Endothelial cell of umbilical vein (primary cell): ENCODE measurements at regions not wholly inside any gene's neighbourhood (a gene's known extent, or its start where the extent isn't known, plus 50 kb on each side); places are given as distances from the start of the nearest gene placed in this dataset.

Source experiments
- BruUV-seq: library from RNA; stranded (reverse); fragments of 400-500 nt; replicated peaks from 2 replicates; lab custom pipeline; 2021; lab: Mats Ljungman, UMichigan
- CTCF ChIA-PET: fragments of 300-600, 350-600 bp; sonication (Branson Sonifier 250); formaldehyde crosslinking; loops from one replicate; lab custom pipeline; 2021; ENCODE audit warnings: antibody characterized with exemption, inconsistent platforms; lab: Charles Lee
- POLR2A ChIA-PET: fragments of 300-600, 350-600 bp; sonication (Branson Sonifier 250); formaldehyde crosslinking; loops from one replicate; lab custom pipeline; 2021; ENCODE audit warnings: antibody characterized with exemption, inconsistent platforms; lab: Charles Lee
- DNase-seq: peaks from one replicate; pipeline ENCODE4 v3.0.0-alpha.2; 2011; ENCODE audit warnings: low read depth, low spot score
- FAIRE-seq: peaks from 2 replicates; lab custom pipeline; 2011; peaks lifted over from hg19 to GRCh38; lab: Jason Lieb, UNC
- H2AFZ ChIP-seq: 2 replicates; pipeline ENCODE4 v1.6.0; 2012; ENCODE audit warnings: low read depth, low read length, control low read depth, inconsistent platforms
- H3K27ac ChIP-seq: 2 replicates; pipeline ENCODE4 v1.5.1; 2011; ENCODE audit warnings: low read depth, mild to moderate bottlenecking, control low read depth, low read length, moderate library complexity; ENCODE audit not compliant: insufficient read depth
- H3K27me3 ChIP-seq, 2 experiments: 2 replicates each; pipeline versions ENCODE4 v1.6.0 to v1.6.1; 2011; ENCODE audit warnings: low read length in 2 of 2, mixed read lengths in 1 of 2; ENCODE audit not compliant: control insufficient read depth in 2 of 2, insufficient read depth in 2 of 2
- H3K36me3 ChIP-seq, 2 experiments: 2 replicates in 1 of 2; 3 replicates in 1 of 2; pipeline ENCODE4 v1.5.1; 2011; ENCODE audit warnings: low read length in 2 of 2, mild to moderate bottlenecking in 1 of 2, moderate library complexity in 1 of 2; ENCODE audit not compliant: control insufficient read depth in 2 of 2, insufficient read depth in 2 of 2; ENCODE audit errors: extremely low read depth in 1 of 2
- H3K4me1 ChIP-seq: 3 replicates; pipeline ENCODE4 v1.5.1; 2011; ENCODE audit warnings: mild to moderate bottlenecking, low read length; ENCODE audit not compliant: control insufficient read depth, insufficient read depth; ENCODE audit errors: extremely low read depth
- H3K4me2 ChIP-seq: 2 replicates; pipeline ENCODE4 v1.6.1; 2011; ENCODE audit warnings: low read length, control low read depth, mixed read lengths; ENCODE audit not compliant: insufficient read depth
- H3K4me3 ChIP-seq, 3 experiments: fragments of 200-600 bp in 1 of 3; sonication (generic), shearing (Covaris generic) in 1 of 3; replicated peaks in 1 of 3; 2 replicates each; pipeline ENCODE4 v1.5.1; 2011 to 2016; ENCODE audit warnings: control low read depth in 3 of 3, low read length in 3 of 3, mild to moderate bottlenecking in 2 of 3, inconsistent platforms in 1 of 3, low read depth in 1 of 3, moderate library complexity in 1 of 3; ENCODE audit not compliant: insufficient read depth in 1 of 3
- H3K79me2 ChIP-seq: 2 replicates; pipeline ENCODE4 v1.6.0; 2012; ENCODE audit warnings: low read length, inconsistent platforms; ENCODE audit not compliant: control insufficient read depth, insufficient read depth
- H3K9ac ChIP-seq: replicated peaks from 2 replicates; pipeline ENCODE3; 2011; ENCODE audit warnings: low read length, control low read depth; ENCODE audit not compliant: insufficient read depth; ENCODE audit errors: extremely low read depth
- H3K9me1 ChIP-seq: replicated peaks from 3 replicates; pipeline ENCODE4 v1.6.0; 2011; ENCODE audit warnings: mild to moderate bottlenecking, low read length; ENCODE audit not compliant: control insufficient read depth, insufficient read depth; ENCODE audit errors: extremely low read depth
- H3K9me3 ChIP-seq: replicated peaks from 2 replicates; pipeline ENCODE4 v1.5.1; 2012; ENCODE audit warnings: low read length, inconsistent platforms; ENCODE audit not compliant: control insufficient read depth, insufficient read depth
- H4K20me1 ChIP-seq: replicated peaks from 2 replicates; pipeline ENCODE3; 2011; ENCODE audit warnings: mild to moderate bottlenecking, low read length; ENCODE audit not compliant: control insufficient read depth, insufficient read depth; ENCODE audit errors: extremely low read depth
- EZH2 ChIP-seq: IDR thresholded peaks from 2 replicates; pipeline ENCODE4 v1.6.1; 2012; ENCODE audit warnings: borderline replicate concordance, low read depth, mild to moderate bottlenecking, moderate library complexity, low read length, inconsistent platforms; ENCODE audit not compliant: severe bottlenecking
- FOS ChIP-seq: IDR thresholded peaks from 2 replicates; pipeline ENCODE4 v1.6.1; 2011; ENCODE audit warnings: mild to moderate bottlenecking, low read length, moderate library complexity, borderline replicate concordance; ENCODE audit not compliant: insufficient read depth
- GATA2 ChIP-seq: IDR thresholded peaks from 2 replicates; pipeline ENCODE4 v1.7.0; 2011; ENCODE audit warnings: low read depth, mild to moderate bottlenecking, moderate library complexity, mixed read lengths, low read length; ENCODE audit not compliant: insufficient read length, insufficient read depth
- JUN ChIP-seq: IDR thresholded peaks from 2 replicates; pipeline ENCODE4 v1.6.1; 2011; ENCODE audit warnings: borderline replicate concordance, low read depth; ENCODE audit not compliant: insufficient read length, insufficient read depth
- MYC ChIP-seq: IDR thresholded peaks from one replicate; pipeline ENCODE4 v1.6.1; 2011; ENCODE audit warnings: mild to moderate bottlenecking, low read depth, low read length
- POLR2A ChIP-seq: IDR thresholded peaks from 2 replicates; pipeline ENCODE4 v1.6.1; 2012; ENCODE audit warnings: low read depth, mild to moderate bottlenecking, control low read depth, low read length
- POLR2AphosphoS5 ChIP-seq: IDR thresholded peaks from 2 replicates; pipeline ENCODE4 v1.6.1; 2012; ENCODE audit warnings: low read depth, mild to moderate bottlenecking, control low read depth, low read length, moderate library complexity; ENCODE audit not compliant: insufficient read depth
- dilution Hi-C: fragments of 300-500 bp; cut with MboI; formaldehyde crosslinking; loops from one replicate; pipeline ENCODE4 v1.15.0; 2019; ENCODE audit warnings: low sequenced_read_pairs; ENCODE audit not compliant: extremely low pct_ligation_motif_present
- intact Hi-C: fragments of 100-400 bp; cut with micrococcal nuclease; formaldehyde crosslinking; loops from one replicate; pipeline ENCODE4 v1.10.0; 2022
- TF ChIP-seq, protein P1 (sequence below), 2 donors: IDR thresholded peaks; 1 replicate in 1 of 2; 2 replicates in 1 of 2; pipeline ENCODE4 v1.5.1; 2011; ENCODE audit warnings: low read length in 2 of 2, mild to moderate bottlenecking in 2 of 2, moderate library complexity in 2 of 2, control low read depth in 1 of 2, inconsistent platforms in 1 of 2, low read depth in 1 of 2; ENCODE audit not compliant: insufficient read depth in 1 of 2; ENCODE audit errors: extremely low read depth in 1 of 2
- TF ChIP-seq, protein P2 (sequence below): IDR thresholded peaks from 2 replicates; pipeline ENCODE4 v1.6.1; 2011; ENCODE audit not compliant: insufficient read depth, insufficient read length

DNA sequence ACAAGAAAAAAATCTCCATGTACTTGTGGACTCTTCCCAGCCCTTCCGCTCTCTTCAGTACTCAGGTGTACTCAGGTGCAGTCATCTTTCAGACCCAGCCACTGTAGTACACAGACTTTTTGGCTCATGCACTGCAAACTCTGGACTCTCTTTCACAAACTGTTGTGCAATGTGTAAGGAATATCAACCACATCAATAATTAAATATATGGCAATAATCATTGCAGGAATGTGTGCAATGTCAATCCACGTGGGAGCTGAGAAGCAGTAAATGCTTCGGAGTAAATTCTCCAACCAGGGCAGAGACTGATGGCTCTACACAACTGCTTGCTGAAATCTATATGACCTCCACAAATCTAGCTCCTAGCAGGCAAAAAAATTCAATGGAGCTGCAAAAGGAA is 287.3 kb upstream of the COL8A1 start:
- intact Hi-C loops (no loop called here), dilution Hi-C loops (no loop called here)
- POLR2A ChIA-PET, result no interaction called here

DNA sequence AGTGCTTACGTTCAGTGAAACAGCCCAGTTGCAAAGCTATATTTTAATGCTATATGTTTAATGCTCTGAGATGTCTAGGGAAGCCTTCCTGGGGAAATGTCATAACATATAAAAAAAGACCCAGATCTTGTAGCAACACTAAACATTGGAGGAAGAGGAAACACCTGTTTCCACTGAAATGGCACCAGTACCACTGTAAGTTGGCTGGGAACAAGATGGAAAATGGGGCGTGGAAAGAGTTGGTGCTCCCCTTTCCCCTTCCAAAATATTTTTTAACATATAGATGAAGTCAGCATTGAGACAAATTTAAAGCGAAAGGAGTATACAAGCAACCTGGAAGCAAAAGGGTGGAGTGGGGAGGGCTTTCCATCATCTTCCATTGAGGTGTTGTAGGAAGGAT is 289.9 kb upstream of the COL8A1 start:
- FAIRE-seq (no peak), DNase-seq (peak; percentile 76)
- dilution Hi-C loops, result no loop called here
- Histone ChIP-seq H3K9ac (no peak overlapping the region), H3K9me1 (no peaks in the 10 kb centered on the region), H3K4me3 (no peak overlapping the region), H3K27ac (no peak overlapping the region), H4K20me1 (no peaks in the 10 kb centered on the region), H3K9me3 (no peaks in the 10 kb centered on the region), H2AFZ (peak overlapping the region; percentile 15), H3K36me3 (no peaks in the 10 kb centered on the region), H3K4me2 (peak overlapping the region; percentile 30), H3K4me1 (peaks cover 10% of the 10 kb centered on the region), H3K27me3 (no peaks in the 10 kb centered on the region), H3K79me2 (no peaks in the 10 kb centered on the region)
- intact Hi-C loops, result no loop called here
- POLR2A ChIA-PET, result no interaction called here
- BruUV-seq, result no TSS peak
- CTCF ChIA-PET, result no interaction called here
- TF ChIP-seq JUN, result no peak
- TF ChIP-seq POLR2AphosphoS5, result no peak
- TF ChIP-seq, protein P1, sequence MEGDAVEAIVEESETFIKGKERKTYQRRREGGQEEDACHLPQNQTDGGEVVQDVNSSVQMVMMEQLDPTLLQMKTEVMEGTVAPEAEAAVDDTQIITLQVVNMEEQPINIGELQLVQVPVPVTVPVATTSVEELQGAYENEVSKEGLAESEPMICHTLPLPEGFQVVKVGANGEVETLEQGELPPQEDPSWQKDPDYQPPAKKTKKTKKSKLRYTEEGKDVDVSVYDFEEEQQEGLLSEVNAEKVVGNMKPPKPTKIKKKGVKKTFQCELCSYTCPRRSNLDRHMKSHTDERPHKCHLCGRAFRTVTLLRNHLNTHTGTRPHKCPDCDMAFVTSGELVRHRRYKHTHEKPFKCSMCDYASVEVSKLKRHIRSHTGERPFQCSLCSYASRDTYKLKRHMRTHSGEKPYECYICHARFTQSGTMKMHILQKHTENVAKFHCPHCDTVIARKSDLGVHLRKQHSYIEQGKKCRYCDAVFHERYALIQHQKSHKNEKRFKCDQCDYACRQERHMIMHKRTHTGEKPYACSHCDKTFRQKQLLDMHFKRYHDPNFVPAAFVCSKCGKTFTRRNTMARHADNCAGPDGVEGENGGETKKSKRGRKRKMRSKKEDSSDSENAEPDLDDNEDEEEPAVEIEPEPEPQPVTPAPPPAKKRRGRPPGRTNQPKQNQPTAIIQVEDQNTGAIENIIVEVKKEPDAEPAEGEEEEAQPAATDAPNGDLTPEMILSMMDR (IDR thresholded peaks at IDR 0.05; ENCODE audit: extremely low read depth in 1 of 2, insufficient read depth in 1 of 2, low read depth in 1 of 2, low read length in 2 of 2), result no peak
- no peak for TF ChIP-seq GATA2
- no peak for TF ChIP-seq FOS
- no peak for TF ChIP-seq MYC
- no peak for TF ChIP-seq POLR2A
- TF ChIP-seq, protein P2, sequence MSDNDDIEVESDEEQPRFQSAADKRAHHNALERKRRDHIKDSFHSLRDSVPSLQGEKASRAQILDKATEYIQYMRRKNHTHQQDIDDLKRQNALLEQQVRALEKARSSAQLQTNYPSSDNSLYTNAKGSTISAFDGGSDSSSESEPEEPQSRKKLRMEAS, result no peak
- no peak for TF ChIP-seq EZH2

More for the DNA sequence above, 287.3 kb upstream of the COL8A1 start:
- Histone ChIP-seq H3K36me3 (no peaks in the 10 kb centered on the region), H3K9ac (no peak overlapping the region), H3K27ac (no peak overlapping the region), H2AFZ (no peak overlapping the region), H3K4me2 (no peak overlapping the region), H3K4me1 (peaks cover 23% of the 10 kb centered on the region), H3K9me1 (no peaks in the 10 kb centered on the region), H3K79me2 (no peaks in the 10 kb centered on the region), H3K9me3 (no peaks in the 10 kb centered on the region), H3K4me3 (no peak overlapping the region), H3K27me3 (no peaks in the 10 kb centered on the region), H4K20me1 (no peaks in the 10 kb centered on the region)
- CTCF ChIA-PET, result interaction anchor here (0.8 kb wide), 1 partner anchor 9 kb away, joined by 3 read pairs; no protein-coding TSS in a partner anchor
- no TSS peak for BruUV-seq
- TF ChIP-seq, protein P2, result no peak
- TF ChIP-seq MYC (no peak), EZH2 (no peak), GATA2 (no peak)
- FAIRE-seq, result no peak
- no peak for DNase-seq
